ENCODE measurements at regions not wholly inside any gene's neighbourhood (a gene's known extent, or its start where the extent isn't known, plus 50 kb on each side); places are given as distances from the start of the nearest gene placed in this dataset.

- TF ChIP-seq CTCF (IDR thresholded peaks at IDR 0.05; ENCODE audit: low read length) (no peak), EZH2 (IDR thresholded peaks at IDR 0.05; ENCODE audit: borderline replicate concordance, low read length) (no peak)
Measured at GRCh38 chr6:167712731-167713475, 113.8 kb upstream of the AFDN start.

Measured in OCI-LY1 (cell line).